Common myeloid progenitor, CD34-positive (primary cell): ENCODE measurements at regions not wholly inside any gene's neighbourhood (a gene's known extent, or its start where the extent isn't known, plus 50 kb on each side); places are given as distances from the start of the nearest gene placed in this dataset.

Experiments
- CTCF ChIA-PET: fragments of 350-600 bp; sonication (Branson Sonifier 250); formaldehyde crosslinking; loops from one replicate; lab custom pipeline; 2021; ENCODE audit warnings: antibody characterized with exemption; lab: Charles Lee
- POLR2A ChIA-PET: fragments of 350-600 bp; sonication (Branson Sonifier 250); formaldehyde crosslinking; loops from one replicate; lab custom pipeline; 2021; ENCODE audit warnings: antibody characterized with exemption; lab: Charles Lee
- DNase-seq, 3 donors: peaks; one replicate each; pipeline versions ENCODE4 v3.0.0 to v3.0.0-alpha.2; 2013
- H3K27ac ChIP-seq, 2 experiments: 1 replicate in 1 of 2; 2 replicates in 1 of 2; pipeline ENCODE4 v1.7.0; 2013; ENCODE audit warnings: inconsistent platforms in 2 of 2, low read length in 2 of 2, mild to moderate bottlenecking in 2 of 2, low read depth in 1 of 2, moderate library complexity in 1 of 2; ENCODE audit not compliant: severe bottlenecking in 2 of 2, insufficient read depth in 1 of 2, poor library complexity in 1 of 2
- H3K27me3 ChIP-seq, 5 experiments: replicated peaks in 2 of 5; 1 replicate in 3 of 5; 2 replicates in 2 of 5; pipeline versions ENCODE4 v1.6.1 to v1.7.0; 2013; ENCODE audit warnings: low read length in 4 of 5, mild to moderate bottlenecking in 2 of 5, moderate library complexity in 2 of 5, inconsistent platforms in 1 of 5; ENCODE audit not compliant: insufficient read depth in 5 of 5, control insufficient read depth in 4 of 5
- H3K36me3 ChIP-seq, 4 experiments: 1 replicate in 2 of 4; 2 replicates in 2 of 4; pipeline versions ENCODE4 v1.6.1 to v1.7.0; 2013; ENCODE audit warnings: low read length in 3 of 4, control low read depth in 1 of 4, mild to moderate bottlenecking in 1 of 4; ENCODE audit not compliant: control insufficient read depth in 4 of 4, insufficient read depth in 4 of 4
- H3K4me1 ChIP-seq, 4 experiments: 1 replicate in 3 of 4; 2 replicates in 1 of 4; pipeline versions ENCODE4 v1.6.1 to v1.7.1; 2013; ENCODE audit warnings: low read length in 3 of 4, mild to moderate bottlenecking in 3 of 4, control low read depth in 1 of 4, inconsistent platforms in 1 of 4, moderate library complexity in 1 of 4; ENCODE audit not compliant: control insufficient read depth in 4 of 4, insufficient read depth in 4 of 4; ENCODE audit errors: control extremely low read depth in 1 of 4
- H3K4me3 ChIP-seq, 7 experiments: 1 replicate in 4 of 7; 2 replicates in 3 of 7; pipeline versions ENCODE4 v1.5.1 to v1.7.0; 2013; ENCODE audit warnings: mild to moderate bottlenecking in 7 of 7, low read length in 6 of 7, moderate library complexity in 6 of 7, inconsistent platforms in 2 of 7, low read depth in 2 of 7, control low read depth in 1 of 7; ENCODE audit not compliant: insufficient read depth in 4 of 7, control insufficient read depth in 1 of 7; ENCODE audit errors: extremely low read depth in 1 of 7
- H3K9me3 ChIP-seq, 5 experiments: 1 replicate in 4 of 5; 2 replicates in 1 of 5; pipeline versions ENCODE4 v1.6.1 to v1.7.1; 2013; ENCODE audit warnings: low read length in 4 of 5, mild to moderate bottlenecking in 2 of 5, inconsistent platforms in 1 of 5, low read depth in 1 of 5, moderate library complexity in 1 of 5; ENCODE audit not compliant: control insufficient read depth in 4 of 5, insufficient read depth in 2 of 5; ENCODE audit errors: control extremely low read depth in 1 of 5
- WGBS: methylation state at CpG from one replicate; pipeline ENCODE4 v1.1.5; 2013; ENCODE audit not compliant: insufficient coverage; 5-methylcytosine and 5-hydroxymethylcytosine counted together

DNA sequence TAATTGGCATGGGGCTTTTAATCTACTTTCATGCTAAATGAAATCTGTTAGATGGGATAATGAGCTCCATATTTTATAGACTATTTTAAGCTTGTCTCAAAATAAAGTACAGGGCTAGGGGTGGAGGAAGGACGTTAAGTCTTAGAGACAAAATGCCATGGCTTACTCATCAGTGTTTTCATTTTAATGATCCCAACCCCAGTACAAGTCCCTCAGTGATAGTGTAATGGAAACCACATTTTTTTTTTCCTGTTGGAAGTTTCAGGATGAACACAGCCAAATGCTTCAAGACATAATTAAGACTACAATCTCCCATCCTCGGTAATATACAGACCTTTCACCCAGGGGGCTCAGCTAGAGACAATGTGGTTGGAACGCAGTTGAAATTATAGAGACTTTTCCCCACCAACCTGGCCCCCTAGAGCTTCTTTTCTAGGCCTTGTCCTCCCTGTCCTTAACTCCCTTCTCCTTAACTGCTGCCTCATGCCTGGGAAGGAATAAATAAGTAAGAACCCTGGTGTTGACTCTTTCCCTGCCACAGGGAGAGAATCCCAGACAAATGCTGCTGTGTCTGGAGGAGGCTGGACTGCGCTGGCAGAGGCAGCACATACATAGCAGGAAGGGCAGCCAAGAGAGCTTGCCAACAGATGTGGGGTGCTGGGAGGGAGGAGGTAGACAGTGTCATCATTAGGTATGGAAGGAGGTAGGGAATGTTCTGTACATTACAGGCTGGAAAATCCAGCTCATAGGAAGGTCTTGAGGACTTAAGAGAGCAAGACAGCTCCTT lies 115.4 kb upstream of the ROPN1 start:
- Histone ChIP-seq H3K4me3 (no peak overlapping the region), H3K27ac (no peak overlapping the region), H3K36me3 (no peaks in the 10 kb centered on the region), H3K9me3 (peaks cover 0 to 3% (median 0%) of the 10 kb centered on the region in 5 experiments), H3K27me3 (peaks cover 0 to 7% (median 0%) of the 10 kb centered on the region in 5 experiments), H3K4me1 (no peaks in the 10 kb centered on the region)
- 100% methylated on average over 2 of the region's 4 CpGs for WGBS
- ChIA-PET CTCF (interaction anchor here (0.8 to 1.1 kb wide), 2 partner anchors 11 to 19 kb away, joined by 3 to 4 read pairs; no protein-coding TSS in a partner anchor), POLR2A (no interaction called here)
- no peak for DNase-seq

DNA sequence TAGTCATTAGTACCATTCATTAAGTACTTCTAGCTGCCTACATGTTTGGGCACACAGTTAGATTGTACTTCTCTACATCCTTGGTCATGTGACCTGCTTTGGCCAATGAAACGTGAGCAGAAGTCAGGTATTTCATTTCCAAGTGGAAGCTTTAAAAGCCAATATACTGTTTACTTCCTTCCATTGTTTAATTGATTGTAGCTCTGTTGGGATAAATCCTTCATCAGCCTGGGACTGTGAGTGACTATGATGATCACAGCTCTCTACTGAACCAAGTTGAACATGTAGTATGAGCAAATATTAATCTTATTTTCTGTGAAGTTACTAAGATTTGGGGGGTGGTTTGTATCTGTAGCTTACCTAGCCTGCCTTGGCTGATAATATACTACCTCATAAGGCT lies 116.5 kb upstream of the ROPN1 start:
- Histone ChIP-seq H3K9me3 (peaks cover 0 to 3% (median 0%) of the 10 kb centered on the region in 5 experiments), H3K36me3 (no peaks in the 10 kb centered on the region), H3K27ac (no peak overlapping the region), H3K4me3 (no peak overlapping the region), H3K4me1 (no peaks in the 10 kb centered on the region), H3K27me3 (peaks cover 0 to 7% (median 0%) of the 10 kb centered on the region in 5 experiments)
- ChIA-PET POLR2A (no interaction called here), CTCF (no interaction called here)
- no peak for DNase-seq
- WGBS = no CpG with 5 or more reads among the region's 1 CpG

DNA sequence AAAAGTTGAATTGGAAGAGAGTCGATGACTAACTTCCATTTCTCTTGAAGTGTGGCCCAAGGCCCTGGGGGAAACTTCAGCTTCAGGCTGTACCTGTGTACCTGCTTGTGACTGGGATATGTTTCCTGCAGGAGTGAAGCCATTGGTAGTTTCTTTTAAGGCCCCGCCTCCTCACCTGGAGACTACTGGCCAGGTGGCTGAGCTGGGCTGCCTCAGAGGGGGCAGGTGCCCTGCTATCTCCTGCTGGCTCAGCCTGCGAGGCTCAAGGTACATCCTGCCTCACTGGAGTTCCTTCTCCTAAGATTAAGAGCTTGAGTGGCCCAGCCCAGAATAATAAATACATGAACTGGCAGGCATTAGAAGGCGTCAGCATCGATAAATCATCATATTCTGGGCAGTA lies 121.6 kb upstream of the ROPN1 start:
- Histone ChIP-seq H3K27ac (no peak overlapping the region), H3K36me3 (no peaks in the 10 kb centered on the region), H3K4me3 (no peak overlapping the region), H3K4me1 (no peaks in the 10 kb centered on the region), H3K9me3 (peaks cover 0 to 2% (median 0%) of the 10 kb centered on the region in 5 experiments), H3K27me3 (no peaks in the 10 kb centered on the region)
- ChIA-PET POLR2A (no interaction called here), CTCF (interaction anchor here (0.8 kb wide), 1 partner anchor 10 kb away, joined by 3 read pairs; no protein-coding TSS in a partner anchor)
- 86% methylated on average over 3 of the region's 5 CpGs for WGBS
- DNase-seq = no peak

DNA sequence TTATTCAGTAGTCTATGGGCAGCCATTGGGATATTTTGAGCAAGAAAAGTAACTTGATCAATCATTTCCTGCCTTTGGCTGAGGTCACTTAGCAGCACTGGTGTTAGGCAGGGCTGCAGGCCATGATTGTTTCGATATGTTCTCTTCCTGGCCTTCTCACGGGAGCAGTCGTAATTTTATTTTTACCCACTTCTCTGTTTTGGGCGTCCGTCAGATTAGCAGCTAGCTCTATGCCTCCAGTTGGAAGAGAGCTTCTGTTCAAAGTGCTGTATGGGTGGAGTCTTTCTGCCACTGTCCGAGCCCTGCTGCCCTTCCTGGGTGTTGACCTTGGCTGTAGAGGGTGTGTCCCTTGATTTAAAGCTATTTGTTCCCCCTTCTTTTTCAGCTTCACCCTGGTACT lies 123.4 kb upstream of the ROPN1 start:
- Histone ChIP-seq H3K4me3 (no peak overlapping the region), H3K27me3 (peaks cover 0 to 2% (median 0%) of the 10 kb centered on the region in 5 experiments), H3K9me3 (no peaks in the 10 kb centered on the region), H3K4me1 (no peaks in the 10 kb centered on the region), H3K27ac (no peak overlapping the region), H3K36me3 (no peaks in the 10 kb centered on the region)
- WGBS = 74% methylated on average over 5 of the region's 6 CpGs
- DNase-seq = no peak
- ChIA-PET POLR2A (no interaction called here), CTCF (no interaction called here)

DNA sequence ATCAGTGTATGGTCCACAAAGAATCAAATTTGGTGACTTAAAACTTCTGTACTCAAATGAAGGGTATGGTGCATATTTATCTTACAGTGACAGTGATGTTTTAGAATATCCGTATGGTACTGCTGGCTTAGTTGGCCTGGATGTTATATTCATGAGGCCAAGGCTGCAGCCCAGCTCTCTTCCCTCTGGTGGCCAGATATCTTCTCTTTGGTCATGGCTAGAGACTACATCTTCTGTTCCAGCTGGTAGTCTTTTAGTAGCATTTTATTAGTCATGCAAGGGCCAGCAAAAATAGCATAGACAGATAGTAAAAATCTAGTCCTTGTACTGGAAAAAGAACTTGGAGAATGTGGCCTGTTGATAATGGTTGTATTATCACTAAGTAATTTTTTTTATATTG lies 124.0 kb upstream of the ROPN1 start:
- Histone ChIP-seq H3K36me3 (no peaks in the 10 kb centered on the region), H3K27ac (no peak overlapping the region), H3K27me3 (peaks cover 0 to 2% (median 0%) of the 10 kb centered on the region in 5 experiments), H3K4me1 (no peaks in the 10 kb centered on the region), H3K9me3 (no peaks in the 10 kb centered on the region), H3K4me3 (no peak overlapping the region)
- no peak for DNase-seq
- whole genome bisulfite sequencing = 100% methylated on average over 1 of the region's 1 CpG
- ChIA-PET CTCF (no interaction called here), POLR2A (no interaction called here)

DNA sequence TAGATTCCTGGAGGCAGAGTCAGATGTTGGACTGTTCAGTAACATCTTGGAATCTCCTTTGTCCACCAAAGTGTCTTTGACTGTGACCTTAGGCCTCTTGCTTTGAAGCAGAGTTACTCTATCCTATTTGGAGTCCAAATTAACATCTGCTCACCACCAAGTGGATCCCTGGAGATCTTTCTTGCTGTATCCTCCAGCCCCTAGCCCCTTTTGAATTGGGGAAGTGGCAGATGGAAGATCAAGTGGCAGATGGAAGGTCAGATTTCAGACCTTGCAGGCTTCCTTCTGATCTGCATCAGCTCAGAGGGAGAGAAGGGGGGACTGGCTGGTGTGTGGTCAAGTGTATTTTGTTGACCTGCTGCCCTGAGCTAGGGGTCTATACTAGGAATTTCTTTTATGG lies 125.0 kb upstream of the ROPN1 start:
- ChIA-PET CTCF (no interaction called here), POLR2A (no interaction called here)
- H3K27ac ChIP-seq = no peak overlapping the region
- no peak for DNase-seq
- no peaks in the 10 kb centered on the region for H3K36me3 ChIP-seq
- H3K27me3 ChIP-seq = peaks cover 0 to 2% (median 0%) of the 10 kb centered on the region in 5 experiments
- H3K4me1 ChIP-seq = no peaks in the 10 kb centered on the region
- H3K4me3 ChIP-seq = no peak overlapping the region
- H3K9me3 ChIP-seq = no peaks in the 10 kb centered on the region

DNA sequence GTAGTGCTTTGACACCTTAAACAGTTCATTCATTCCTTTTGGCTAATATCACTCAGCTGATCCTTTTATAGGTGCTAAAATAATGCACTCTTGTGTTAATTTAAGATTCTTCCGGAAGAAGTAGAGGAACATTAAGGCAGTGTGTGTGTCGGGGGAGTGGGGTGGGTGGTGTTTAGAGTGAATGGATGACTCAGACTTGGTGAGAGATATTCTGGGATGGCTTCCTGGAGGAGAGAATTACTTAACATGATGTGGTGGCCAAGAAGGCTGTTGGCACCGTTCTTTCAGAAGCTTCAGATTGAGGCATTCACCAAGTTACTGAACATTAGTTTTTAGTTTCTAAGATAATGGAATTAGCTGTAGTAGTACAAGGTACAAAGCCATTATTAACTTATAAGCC lies 125.6 kb upstream of the ROPN1 start:
- no peaks in the 10 kb centered on the region for H3K36me3 ChIP-seq
- WGBS = 96% methylated on average over 3 of the region's 3 CpGs
- DNase-seq = no peak
- ChIA-PET CTCF (interaction anchor here (0.7 kb wide), 1 partner anchor 166 kb away, joined by 3 read pairs; no protein-coding TSS in a partner anchor), POLR2A (no interaction called here)
- H3K27me3 ChIP-seq = peaks cover 0 to 4% (median 0%) of the 10 kb centered on the region in 5 experiments
- H3K4me3 ChIP-seq = no peak overlapping the region
- no peaks in the 10 kb centered on the region for H3K9me3 ChIP-seq
- no peaks in the 10 kb centered on the region for H3K4me1 ChIP-seq
- H3K27ac ChIP-seq = no peak overlapping the region
